GM12878 (cell line): ENCODE measurements at regions not wholly inside any gene's neighbourhood (a gene's known extent, or its start where the extent isn't known, plus 50 kb on each side); places are given as distances from the start of the nearest gene placed in this dataset.

Experiments used
- ATAC-seq: fragments of 200-7000 bp; cut with Tn5 transposase; 3 replicates; pipeline ENCODE4 v1.9.1; 2020; ENCODE audit warnings: mild to moderate bottlenecking, moderate library complexity
- BruUV-seq: library from RNA; stranded (reverse); fragments of 400-500 nt; replicated peaks from 2 replicates; lab custom pipeline; 2021; lab: Mats Ljungman, UMichigan
- CTCF ChIA-PET: fragments of 300-600 bp; sonication (Branson Sonifier 250); formaldehyde crosslinking; extraction: SDS; loops from one replicate; lab custom pipeline; 2021; ENCODE audit warnings: inconsistent platforms; lab: Yijun Ruan, JAX
- POLR2A ChIA-PET: fragments of 350-600 bp; formaldehyde crosslinking; extraction: SDS; loops from one replicate; lab custom pipeline; 2021; ENCODE audit warnings: inconsistent platforms; lab: Charles Lee
- RAD21 ChIA-PET: fragments of 300-600 bp; sonication (Branson Sonifier 250); formaldehyde crosslinking; loops from one replicate; lab custom pipeline; 2023; ENCODE audit warnings: antibody characterized with exemption; ENCODE audit not compliant: unreplicated experiment; lab: Charles Lee
- SMC1A ChIA-PET: fragments of 300-600 bp; sonication (Branson Sonifier 250); formaldehyde crosslinking; loops from one replicate; lab custom pipeline; 2023; ENCODE audit not compliant: unreplicated experiment, uncharacterized antibody; lab: Charles Lee
- DNase-seq: peaks from one replicate; pipeline ENCODE4 v3.0.0-alpha.2; 2011; ENCODE audit warnings: low read depth, low spot score
- FAIRE-seq: peaks from 3 replicates; lab custom pipeline; 2011; peaks lifted over from hg19 to GRCh38; lab: Jason Lieb, UNC
- H2AFZ ChIP-seq: 2 replicates; pipeline ENCODE4 v1.6.0; 2011; ENCODE audit warnings: low read depth, low read length, control low read depth; ENCODE audit not compliant: control insufficient read depth
- H3K27ac ChIP-seq: 2 replicates; pipeline ENCODE4 v1.5.1; 2011; ENCODE audit warnings: control low read depth; ENCODE audit not compliant: control insufficient read depth, insufficient read depth
- H3K27me3 ChIP-seq, 2 experiments: replicated peaks in 1 of 2; 2 replicates each; pipeline versions ENCODE4 v1.6.0 to v1.6.1; 2011; ENCODE audit warnings: low read length in 1 of 2; ENCODE audit not compliant: control insufficient read depth in 2 of 2, insufficient read depth in 2 of 2
- H3K36me3 ChIP-seq, 2 experiments: 2 replicates each; pipeline ENCODE4 v1.5.1; 2011; ENCODE audit warnings: low read length in 1 of 2; ENCODE audit not compliant: control insufficient read depth in 2 of 2, insufficient read depth in 2 of 2
- H3K4me1 ChIP-seq: 2 replicates; pipeline ENCODE4 v1.6.1; 2011; ENCODE audit warnings: mild to moderate bottlenecking, low read length, moderate library complexity, mixed read lengths; ENCODE audit not compliant: control insufficient read depth, insufficient read depth
- H3K4me2 ChIP-seq: 2 replicates; pipeline ENCODE4 v1.6.0; 2011; ENCODE audit warnings: control low read depth; ENCODE audit not compliant: control insufficient read depth, insufficient read depth
- H3K4me3 ChIP-seq: fragments of 200-600 bp; sonication (generic); 2 replicates; pipeline ENCODE4 v1.5.1; 2016
- H3K79me2 ChIP-seq: 2 replicates; pipeline ENCODE4 v1.6.0; 2011; ENCODE audit warnings: low read length; ENCODE audit not compliant: control insufficient read depth, insufficient read depth
- H3K9ac ChIP-seq: 2 replicates; pipeline ENCODE4 v1.8.0; 2011; ENCODE audit warnings: low read length, control low read depth, mixed read lengths; ENCODE audit not compliant: control insufficient read depth, insufficient read depth
- H3K9me3 ChIP-seq: replicated peaks from 3 replicates; pipeline ENCODE4 v1.5.1; 2011; ENCODE audit warnings: mild to moderate bottlenecking, low read length; ENCODE audit not compliant: control insufficient read depth, insufficient read depth
- H4K20me1 ChIP-seq: 2 replicates; pipeline ENCODE4 v1.6.0; 2011; ENCODE audit not compliant: control insufficient read depth, insufficient read depth
- BHLHE40 ChIP-seq, 2 experiments: fragments of 450-650 bp in 1 of 2; IDR thresholded peaks; 2 replicates each; pipeline ENCODE4 v1.6.1; 2011 to 2017; ENCODE audit warnings: low read depth in 2 of 2, borderline replicate concordance in 1 of 2, improper control_type of control experiment in 1 of 2, low read length in 1 of 2, mild to moderate bottlenecking in 1 of 2
- DPF2 ChIP-seq: fragments of 450-650 bp; IDR thresholded peaks from 2 replicates; pipeline ENCODE4 v1.6.1; 2017; ENCODE audit warnings: mild to moderate bottlenecking
- HDAC2 ChIP-seq: fragments of 200-600 bp; sonication (generic); IDR thresholded peaks from 2 replicates; pipeline ENCODE4 v1.6.1; 2017
- IRF4 ChIP-seq: IDR thresholded peaks from 2 replicates; pipeline ENCODE4 v1.6.1; 2011; ENCODE audit warnings: low read depth, low read length
- NR2C2 ChIP-seq: IDR thresholded peaks from 2 replicates; pipeline ENCODE4 v1.6.1; 2011; ENCODE audit warnings: borderline replicate concordance, low read depth; ENCODE audit not compliant: control insufficient read depth, insufficient read length
- PRDM15 ChIP-seq: fragments of 450-650 bp; formaldehyde crosslinking; IDR thresholded peaks from 2 replicates; pipeline ENCODE4 v1.4.0; 2020; ENCODE audit warnings: mild to moderate bottlenecking, moderate library complexity
- SIN3A ChIP-seq: IDR thresholded peaks from 2 replicates; pipeline ENCODE4 v1.6.1; 2012; ENCODE audit warnings: low read depth, low read length, improper control_type of control experiment
- ZBTB40 ChIP-seq: fragments of 450-650 bp; IDR thresholded peaks from 2 replicates; pipeline ENCODE4 v1.6.1; 2016; ENCODE audit warnings: mild to moderate bottlenecking, moderate library complexity, borderline replicate concordance
- WGBS: methylation state at CpG from one replicate; pipeline ENCODE4 v1.1.6; 2016; ENCODE audit warnings: low lambda C conversion rate; ENCODE audit not compliant: insufficient replicate concordance, insufficient coverage; ENCODE audit errors: missing lambda C conversion rate; 5-methylcytosine and 5-hydroxymethylcytosine counted together
- in situ Hi-C: fragments of 300-500 bp; cut with MboI; formaldehyde crosslinking; loops from 9 replicates; pipeline ENCODE4 v1.14.3; 2018; ENCODE audit warnings: mixed read lengths
- intact Hi-C: fragments of 100-400 bp; cut with micrococcal nuclease; formaldehyde crosslinking; loops from one replicate; pipeline ENCODE4 v1.14.2; 2022; ENCODE audit not compliant: unreplicated experiment
- TF ChIP-seq, protein P1 (sequence below): IDR thresholded peaks from 2 replicates; pipeline ENCODE4 v1.6.1; 2011; ENCODE audit warnings: borderline replicate concordance, low read depth, mild to moderate bottlenecking, moderate library complexity, low read length; ENCODE audit not compliant: insufficient read depth, poor library complexity, severe bottlenecking
- TF ChIP-seq, protein P2 (sequence below): IDR thresholded peaks from 2 replicates; pipeline ENCODE4 v1.6.1; 2011; ENCODE audit warnings: low read depth, mild to moderate bottlenecking, low read length, moderate library complexity, borderline replicate concordance; ENCODE audit errors: extremely low read depth

- ATAC-seq = no peak
- POLR2A ChIA-PET = no interaction called here
- H2AFZ ChIP-seq = no peak overlapping the region
- no peak for TF ChIP-seq ZBTB40
- TF ChIP-seq, protein P1, sequence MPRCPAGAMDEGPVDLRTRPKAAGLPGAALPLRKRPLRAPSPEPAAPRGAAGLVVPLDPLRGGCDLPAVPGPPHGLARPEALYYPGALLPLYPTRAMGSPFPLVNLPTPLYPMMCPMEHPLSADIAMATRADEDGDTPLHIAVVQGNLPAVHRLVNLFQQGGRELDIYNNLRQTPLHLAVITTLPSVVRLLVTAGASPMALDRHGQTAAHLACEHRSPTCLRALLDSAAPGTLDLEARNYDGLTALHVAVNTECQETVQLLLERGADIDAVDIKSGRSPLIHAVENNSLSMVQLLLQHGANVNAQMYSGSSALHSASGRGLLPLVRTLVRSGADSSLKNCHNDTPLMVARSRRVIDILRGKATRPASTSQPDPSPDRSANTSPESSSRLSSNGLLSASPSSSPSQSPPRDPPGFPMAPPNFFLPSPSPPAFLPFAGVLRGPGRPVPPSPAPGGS = no peak
- TF ChIP-seq, protein P2, sequence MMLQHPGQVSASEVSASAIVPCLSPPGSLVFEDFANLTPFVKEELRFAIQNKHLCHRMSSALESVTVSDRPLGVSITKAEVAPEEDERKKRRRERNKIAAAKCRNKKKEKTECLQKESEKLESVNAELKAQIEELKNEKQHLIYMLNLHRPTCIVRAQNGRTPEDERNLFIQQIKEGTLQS = no peak
- no peak for TF ChIP-seq PRDM15 (CRISPR knock-in tag)
- no peak for TF ChIP-seq IRF4
- TF ChIP-seq BHLHE40 (IDR thresholded peaks at IDR 0.05; ENCODE audit: borderline replicate concordance in 1 of 2, low read depth in 2 of 2, low read length in 1 of 2) = no peak
- TF ChIP-seq SIN3A = no peak
- TF ChIP-seq HDAC2 = no peak
- TF ChIP-seq DPF2 = no peak
- no peak for TF ChIP-seq NR2C2
Observed at GRCh38 chr2:234251326-234252271, 201.1 kb downstream of the SPP2 start.

More at GRCh38 chr2:234251326-234252271, 201.1 kb downstream of the SPP2 start:
- no peaks in the 10 kb centered on the region; the same call in 2 of the 3 replicates for H3K9me3 ChIP-seq
- FAIRE-seq = no peak
- ChIA-PET SMC1A (interaction anchor here (1.9 kb wide), 1 partner anchor 10 kb away, joined by 4 read pairs; no protein-coding TSS in a partner anchor), RAD21 (no interaction called here), CTCF (no interaction called here)
- H3K4me3 ChIP-seq = no peak overlapping the region
- H3K27ac ChIP-seq = no peak overlapping the region
- no peaks in the 10 kb centered on the region for H3K4me1 ChIP-seq
- no peaks in the 10 kb centered on the region for H3K36me3 ChIP-seq
- WGBS = 46% methylated on average over 8 of the region's 8 CpGs
- no peak overlapping the region for H3K4me2 ChIP-seq
- no peaks in the 10 kb centered on the region; a peak in 2 of 4 replicates for H3K27me3 ChIP-seq
- no peaks in the 10 kb centered on the region for H4K20me1 ChIP-seq
- BruUV-seq = no TSS peak
- in situ Hi-C loops (no loop called here), intact Hi-C loops (no loop called here)
- no peak overlapping the region for H3K9ac ChIP-seq
- no peaks in the 10 kb centered on the region for H3K79me2 ChIP-seq
- DNase-seq = no peak
